ENCODE measurements at regions not wholly inside any gene's neighbourhood (a gene's known extent, or its start where the extent isn't known, plus 50 kb on each side); places are given as distances from the start of the nearest gene placed in this dataset.

GRCh38 chr1:230011333-230012092, 55.5 kb upstream of the GALNT2 start:
- Histone ChIP-seq H3K27ac (no peak overlapping the region), H3K4me1 (ENCODE audit: control insufficient read depth in 1 of 2, insufficient read depth in 1 of 2, low read depth in 1 of 2, low read length in 1 of 2) (peaks cover 32 to 41% of the 10 kb centered on the region in 2 experiments), H3K27me3 (no peaks in the 10 kb centered on the region), H3K36me3 (no peaks in the 10 kb centered on the region), H3K4me3 (ENCODE audit: low read depth in 1 of 2, low read length in 1 of 2) (no peak overlapping the region), H3K9me3 (no peaks in the 10 kb centered on the region)
- TF ChIP-seq CTCF (IDR thresholded peaks at IDR 0.05): no peak

GRCh38 chr1:230012093-230012393, 55.0 kb upstream of the GALNT2 start:
- no peak overlapping the region for H3K4me3 ChIP-seq (ENCODE audit: low read depth in 1 of 2, low read length in 1 of 2)
- no peaks in the 10 kb centered on the region for H3K36me3 ChIP-seq
- no peaks in the 10 kb centered on the region for H3K9me3 ChIP-seq
- no peaks in the 10 kb centered on the region for H3K27me3 ChIP-seq
- no peak overlapping the region for H3K27ac ChIP-seq
- H3K4me1 ChIP-seq (ENCODE audit: control insufficient read depth in 1 of 2, insufficient read depth in 1 of 2, low read depth in 1 of 2, low read length in 1 of 2): peaks cover 32 to 41% of the 10 kb centered on the region in 2 experiments
- TF ChIP-seq CTCF (IDR thresholded peaks at IDR 0.05): no peak

GRCh38 chr1:230012741-230013140, 54.3 kb upstream of the GALNT2 start:
- Histone ChIP-seq H3K9me3 (no peaks in the 10 kb centered on the region), H3K36me3 (no peaks in the 10 kb centered on the region), H3K27me3 (no peaks in the 10 kb centered on the region), H3K27ac (no peak overlapping the region), H3K4me3 (ENCODE audit: low read depth in 1 of 2, low read length in 1 of 2) (no peak overlapping the region), H3K4me1 (ENCODE audit: control insufficient read depth in 1 of 2, insufficient read depth in 1 of 2, low read depth in 1 of 2, low read length in 1 of 2) (peaks cover 32 to 41% of the 10 kb centered on the region in 2 experiments)
- TF ChIP-seq CTCF (IDR thresholded peaks at IDR 0.05): no peak

- H3K36me3 ChIP-seq: no peaks in the 10 kb centered on the region
- H3K27me3 ChIP-seq: no peaks in the 10 kb centered on the region
Observed at GRCh38 chr1:230016159-230016558, 50.9 kb upstream of the GALNT2 start.

More at GRCh38 chr1:230016159-230016558, 50.9 kb upstream of the GALNT2 start:
- no peak overlapping the region for H3K27ac ChIP-seq
- peaks cover 2 to 12% of the 10 kb centered on the region in 2 experiments for H3K4me1 ChIP-seq (ENCODE audit: control insufficient read depth in 1 of 2, insufficient read depth in 1 of 2, low read depth in 1 of 2, low read length in 1 of 2)
- H3K4me3 ChIP-seq (ENCODE audit: low read depth in 1 of 2, low read length in 1 of 2): no peak overlapping the region
- no peaks in the 10 kb centered on the region for H3K9me3 ChIP-seq
- TF ChIP-seq CTCF (IDR thresholded peaks at IDR 0.05): no peak
